DOHH2 (cell line): ENCODE measurements at regions not wholly inside any gene's neighbourhood (a gene's known extent, or its start where the extent isn't known, plus 50 kb on each side); places are given as distances from the start of the nearest gene placed in this dataset.

ENCODE experiments used
- EZH2phosphoT487 ChIP-seq: fragments of 200-600 bp; sonication (generic); IDR thresholded peaks from 2 replicates; pipeline ENCODE4 v1.6.1; 2017; ENCODE audit warnings: borderline replicate concordance, mild to moderate bottlenecking, antibody characterized with exemption, low read length, moderate library complexity, mixed read lengths
- TF ChIP-seq, protein P1 (sequence below): fragments of 200-600 bp; sonication (generic); IDR thresholded peaks from one replicate; pipeline ENCODE4 v1.5.1; 2014; ENCODE audit warnings: antibody characterized with exemption, mild to moderate bottlenecking, low read depth, low read length; ENCODE audit not compliant: poor library complexity, severe bottlenecking

DNA sequence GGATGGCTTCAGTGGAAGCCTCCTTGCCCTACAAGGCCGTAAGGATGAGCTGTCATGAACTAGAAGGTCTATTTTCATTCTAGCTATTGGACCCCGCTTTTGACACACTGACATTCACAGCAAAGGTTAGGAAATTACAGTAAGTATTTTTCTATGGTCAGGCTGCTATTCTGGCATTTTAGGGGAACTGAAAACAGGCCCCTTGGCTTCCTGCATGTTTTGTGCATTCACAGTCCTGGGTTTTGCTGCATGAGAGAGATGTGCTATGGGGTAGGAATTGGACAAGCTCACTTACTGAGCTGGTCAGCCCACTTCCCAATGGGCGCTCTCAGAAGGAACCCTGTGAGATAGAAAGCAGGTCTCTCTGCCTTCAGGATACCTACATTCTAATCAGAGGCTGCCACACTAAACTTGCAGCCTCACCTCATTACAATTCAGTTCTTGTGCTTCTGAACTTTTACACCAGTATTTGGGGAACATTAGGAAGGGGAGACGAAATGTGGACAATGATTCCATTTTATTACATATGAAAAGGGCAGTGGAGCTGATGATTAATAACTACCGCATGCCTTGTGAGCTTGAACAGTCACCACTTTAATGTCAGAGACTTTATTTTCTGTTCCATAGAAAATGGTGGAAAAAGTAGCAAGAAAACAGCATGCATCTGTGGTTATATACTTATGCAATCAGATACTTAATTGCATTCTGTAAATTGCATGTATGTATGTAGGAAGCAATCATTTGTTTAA, 86.6 kb upstream of the TAB2 start:
- TF ChIP-seq EZH2phosphoT487, result no peak
- TF ChIP-seq, protein P1, sequence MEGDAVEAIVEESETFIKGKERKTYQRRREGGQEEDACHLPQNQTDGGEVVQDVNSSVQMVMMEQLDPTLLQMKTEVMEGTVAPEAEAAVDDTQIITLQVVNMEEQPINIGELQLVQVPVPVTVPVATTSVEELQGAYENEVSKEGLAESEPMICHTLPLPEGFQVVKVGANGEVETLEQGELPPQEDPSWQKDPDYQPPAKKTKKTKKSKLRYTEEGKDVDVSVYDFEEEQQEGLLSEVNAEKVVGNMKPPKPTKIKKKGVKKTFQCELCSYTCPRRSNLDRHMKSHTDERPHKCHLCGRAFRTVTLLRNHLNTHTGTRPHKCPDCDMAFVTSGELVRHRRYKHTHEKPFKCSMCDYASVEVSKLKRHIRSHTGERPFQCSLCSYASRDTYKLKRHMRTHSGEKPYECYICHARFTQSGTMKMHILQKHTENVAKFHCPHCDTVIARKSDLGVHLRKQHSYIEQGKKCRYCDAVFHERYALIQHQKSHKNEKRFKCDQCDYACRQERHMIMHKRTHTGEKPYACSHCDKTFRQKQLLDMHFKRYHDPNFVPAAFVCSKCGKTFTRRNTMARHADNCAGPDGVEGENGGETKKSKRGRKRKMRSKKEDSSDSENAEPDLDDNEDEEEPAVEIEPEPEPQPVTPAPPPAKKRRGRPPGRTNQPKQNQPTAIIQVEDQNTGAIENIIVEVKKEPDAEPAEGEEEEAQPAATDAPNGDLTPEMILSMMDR, result no peak
